Right lobe of liver (tissue), 6 donors: ENCODE measurements at regions not wholly inside any gene's neighbourhood (a gene's known extent, or its start where the extent isn't known, plus 50 kb on each side); places are given as distances from the start of the nearest gene placed in this dataset.
"Not testable (repeated sequence)": the region's sequence is repeated elsewhere in the genome, so short reads cannot be mapped to it uniquely, and the experiment has no call there.

ENCODE experiments used
- ATAC-seq, 4 donors: fragments of 200-7000 bp; cut with Tn5 transposase; one replicate each; pipeline ENCODE4 v1.9.1; 2020; ENCODE audit warnings: mild to moderate bottlenecking in 4 of 4, moderate library complexity in 4 of 4
- DNase-seq, 3 donors: peaks; one replicate each; pipeline ENCODE4 v3.0.0-alpha.2; 2020
- H3K27ac ChIP-seq, 3 donors: fragments of 200-600 bp; one replicate each; pipeline ENCODE4 v1.8.0; 2022
- H3K27me3 ChIP-seq, 2 donors: fragments of 200-600 bp; one replicate each; pipeline ENCODE4 v1.8.0; 2022
- H3K36me3 ChIP-seq, 4 donors: fragments of 200-600 bp; sonication (generic) in 1 of 4; one replicate each; pipeline versions ENCODE4 v1.5.1 to v1.8.0; 2017 to 2022; ENCODE audit warnings: control low read depth in 1 of 4
- H3K4me1 ChIP-seq, 4 donors: fragments of 200-600 bp; sonication (generic) in 1 of 4; one replicate each; pipeline versions ENCODE4 v1.5.1 to v1.8.0; 2017 to 2022; ENCODE audit warnings: control low read depth in 1 of 4
- H3K4me3 ChIP-seq, 3 donors: fragments of 200-600 bp; one replicate each; pipeline ENCODE4 v1.8.0; 2022
- H3K9me3 ChIP-seq, 4 donors: fragments of 200-600 bp; sonication (generic) in 1 of 4; one replicate each; pipeline versions ENCODE4 v1.5.1 to v1.8.0; 2017 to 2022; ENCODE audit warnings: control low read depth in 1 of 4
- CTCF ChIP-seq, 4 donors: fragments of 200-600 bp in 3 of 4; fragments of 450-650 bp in 1 of 4; IDR thresholded peaks; one replicate each; pipeline versions ENCODE4 v1.5.1 to v1.8.0; 2016 to 2022; ENCODE audit warnings: antibody characterized with exemption in 4 of 4, mild to moderate bottlenecking in 2 of 4
- POLR2A ChIP-seq: fragments of 450-650 bp; IDR thresholded peaks from one replicate; pipeline ENCODE4 v1.6.1; 2017; ENCODE audit warnings: antibody characterized with exemption, mild to moderate bottlenecking
- WGBS: methylation state at CpG from one replicate; pipeline ENCODE4 v1.1.6; 2018; ENCODE audit warnings: low coverage, low lambda C conversion rate; ENCODE audit not compliant: insufficient coverage; ENCODE audit errors: missing lambda C conversion rate; 5-methylcytosine and 5-hydroxymethylcytosine counted together
- intact Hi-C, 2 donors: fragments of 100-400 bp; cut with DNase I; formaldehyde crosslinking; loops; one replicate each; pipeline versions ENCODE4 v1.11.2 to v1.14.1; 2022
- donor health status: DM: no; HTN: yes; CAD: no.
- donor health status: DM: no; HTN: no; CAD: no.
- donor health status: DM: no; HTN: no; CAD: no.
- donor health status: DM: no; HTN: yes; CAD: no.
- donor health status: DM: no; HTN: yes; CAD: no.

GRCh38 chr20:12847872-12848271, 160.9 kb upstream of the SPTLC3 start:
- Histone ChIP-seq H3K27ac (no peak overlapping the region), H3K4me1 (no peaks in the 10 kb centered on the region), H3K36me3 (no peaks in the 10 kb centered on the region), H3K4me3 (no peak overlapping the region), H3K9me3 (no peaks in the 10 kb centered on the region), H3K27me3 (no peaks in the 10 kb centered on the region)
- intact Hi-C loops: no loop called here
- 32% methylated on average over 2 of the region's 2 CpGs for WGBS
- ATAC-seq (no peak), DNase-seq (no peak)
- TF ChIP-seq POLR2A (no peak), CTCF (IDR thresholded peaks at IDR 0.05) (no peak)

- no peaks in the 10 kb centered on the region for H3K36me3 ChIP-seq
- DNase-seq (no peak), ATAC-seq (no peak)
- no peaks in the 10 kb centered on the region for H3K27me3 ChIP-seq
- intact Hi-C loops: no loop called here
- TF ChIP-seq POLR2A (no peak), CTCF (IDR thresholded peaks at IDR 0.05) (no peak)
- H3K9me3 ChIP-seq: no peaks in the 10 kb centered on the region
- WGBS: 26% methylated on average over 9 of the region's 9 CpGs
- H3K4me1 ChIP-seq: no peaks in the 10 kb centered on the region
- H3K27ac ChIP-seq: no peak overlapping the region
- H3K4me3 ChIP-seq: no peak overlapping the region
Observed at GRCh38 chr20:12849225-12849910, 159.4 kb upstream of the SPTLC3 start.

- not testable (repeated sequence) for H3K36me3 ChIP-seq, H3K4me3 ChIP-seq, H3K27ac ChIP-seq
Observed at GRCh38 chr20:12857643-12858042, 151.1 kb upstream of the SPTLC3 start.

GRCh38 chr20:12860619-12861247, 148.0 kb upstream of the SPTLC3 start:
- TF ChIP-seq CTCF (IDR thresholded peaks at IDR 0.05) (no peak), POLR2A (no peak)
- H3K4me1 ChIP-seq: no peaks in the 10 kb centered on the region
- DNase-seq: no peak
- intact Hi-C loops: no loop called here
- H3K9me3 ChIP-seq: no peaks in the 10 kb centered on the region
- H3K4me3 ChIP-seq: no peak overlapping the region
- no peak overlapping the region for H3K27ac ChIP-seq
- no peaks in the 10 kb centered on the region for H3K36me3 ChIP-seq
- no peak for ATAC-seq
- H3K27me3 ChIP-seq: no peaks in the 10 kb centered on the region

More at GRCh38 chr20:12857643-12858042, 151.1 kb upstream of the SPTLC3 start:
- intact Hi-C loops, DNase-seq, ATAC-seq, H3K9me3 ChIP-seq, H3K27me3 ChIP-seq, H3K4me1 ChIP-seq: not testable (repeated sequence)
- WGBS: 57% methylated on average over 4 of the region's 9 CpGs

GRCh38 chr20:12869669-12870068, 139.1 kb upstream of the SPTLC3 start:
- no peak for ATAC-seq
- H3K27ac ChIP-seq: no peak overlapping the region
- H3K4me3 ChIP-seq: no peak overlapping the region
- no peaks in the 10 kb centered on the region for H3K9me3 ChIP-seq
- no peaks in the 10 kb centered on the region for H3K27me3 ChIP-seq
- no peak for DNase-seq
- WGBS: 83% methylated on average over 1 of the region's 1 CpG
- no peak for TF ChIP-seq CTCF (IDR thresholded peaks at IDR 0.05)
- no peak for TF ChIP-seq POLR2A
- no peaks in the 10 kb centered on the region for H3K4me1 ChIP-seq
- intact Hi-C loops: no loop called here
- no peaks in the 10 kb centered on the region for H3K36me3 ChIP-seq
